ENCODE measurements at regions not wholly inside any gene's neighbourhood (a gene's known extent, or its start where the extent isn't known, plus 50 kb on each side); places are given as distances from the start of the nearest gene placed in this dataset.

- DNase-seq (ENCODE audit: low spot score in 2 of 2, unreplicated experiment in 2 of 2): no peak
- peaks cover 17% of the 10 kb centered on the region for H3K9me3 Mint-ChIP-seq
- TF ChIP-seq CTCF (IDR thresholded peaks at IDR 0.05; ENCODE audit: unreplicated experiment): no peak
- no peaks in the 10 kb centered on the region for H3K27me3 Mint-ChIP-seq (ENCODE audit: low read depth)
- H3K4me1 Mint-ChIP-seq: peaks cover 17% of the 10 kb centered on the region
- H3K36me3 Mint-ChIP-seq: peaks cover 4% of the 10 kb centered on the region
- no peak overlapping the region for H3K27ac Mint-ChIP-seq
- no peak overlapping the region for H3K4me3 Mint-ChIP-seq
These were observed 789.4 kb upstream of the TBX3 start for GRCh38 chr12:115473257-115473956.

GRCh38 chr12:115472852-115473251, 788.9 kb upstream of the TBX3 start:
- Mint-ChIP-seq H3K27ac (no peak overlapping the region), H3K9me3 (peaks cover 17% of the 10 kb centered on the region), H3K4me1 (peaks cover 17% of the 10 kb centered on the region), H3K27me3 (ENCODE audit: low read depth) (no peaks in the 10 kb centered on the region), H3K4me3 (no peak overlapping the region), H3K36me3 (peaks cover 4% of the 10 kb centered on the region)
- no peak for TF ChIP-seq CTCF (IDR thresholded peaks at IDR 0.05; ENCODE audit: unreplicated experiment)
- DNase-seq (ENCODE audit: low spot score in 2 of 2, unreplicated experiment in 2 of 2): no peak

- Mint-ChIP-seq H3K4me3 (no peak overlapping the region), H3K9me3 (peaks cover 8% of the 10 kb centered on the region), H3K4me1 (peaks cover 19% of the 10 kb centered on the region), H3K27me3 (ENCODE audit: low read depth) (no peaks in the 10 kb centered on the region), H3K27ac (no peak overlapping the region), H3K36me3 (peaks cover under 1% of the 10 kb centered on the region)
- no peak for DNase-seq (ENCODE audit: low spot score in 2 of 2, unreplicated experiment in 2 of 2)
- no peak for TF ChIP-seq CTCF (IDR thresholded peaks at IDR 0.05; ENCODE audit: unreplicated experiment)
These were observed 787.0 kb upstream of the TBX3 start for GRCh38 chr12:115470977-115471376.

- Mint-ChIP-seq H3K9me3 (peaks cover 7% of the 10 kb centered on the region), H3K27me3 (ENCODE audit: low read depth) (no peaks in the 10 kb centered on the region), H3K4me3 (no peak overlapping the region), H3K4me1 (peaks cover 18% of the 10 kb centered on the region), H3K36me3 (no peaks in the 10 kb centered on the region), H3K27ac (peak overlapping the region; percentile 39)
- no peak for TF ChIP-seq CTCF (IDR thresholded peaks at IDR 0.05; ENCODE audit: unreplicated experiment)
- no peak for DNase-seq (ENCODE audit: low spot score in 2 of 2, unreplicated experiment in 2 of 2)
These were observed 786.6 kb upstream of the TBX3 start for GRCh38 chr12:115470526-115470925.

- H3K4me1 Mint-ChIP-seq: peaks cover 26% of the 10 kb centered on the region
- no peaks in the 10 kb centered on the region for H3K36me3 Mint-ChIP-seq
- H3K9me3 Mint-ChIP-seq: peaks cover 7% of the 10 kb centered on the region
- no peaks in the 10 kb centered on the region for H3K27me3 Mint-ChIP-seq (ENCODE audit: low read depth)
- TF ChIP-seq CTCF (IDR thresholded peaks at IDR 0.05; ENCODE audit: unreplicated experiment): no peak
- H3K27ac Mint-ChIP-seq: no peak overlapping the region
- H3K4me3 Mint-ChIP-seq: no peak overlapping the region
- no peak for DNase-seq (ENCODE audit: low spot score in 2 of 2, unreplicated experiment in 2 of 2)
These were observed 784.1 kb upstream of the TBX3 start for GRCh38 chr12:115468087-115468510.
